Astrocyte of the spinal cord (primary cell): ENCODE measurements at regions not wholly inside any gene's neighbourhood (a gene's known extent, or its start where the extent isn't known, plus 50 kb on each side); places are given as distances from the start of the nearest gene placed in this dataset.

Experiments
- DNase-seq: peaks from one replicate; pipeline ENCODE4 v3.0.0; 2011; ENCODE audit warnings: low read depth, low spot score
- H3K4me3 ChIP-seq: 2 replicates; pipeline ENCODE4 v1.5.1; 2011; ENCODE audit warnings: low read depth, mild to moderate bottlenecking, low read length, moderate library complexity
- CTCF ChIP-seq: IDR thresholded peaks from 2 replicates; pipeline ENCODE4 v1.5.1; 2012; ENCODE audit warnings: low read depth, mild to moderate bottlenecking, low read length, inconsistent platforms
- in situ Hi-C: cut with HindIII; loops from 2 replicates; pipeline ENCODE4 v1.10.0; 2017; ENCODE audit warnings: low sequenced_read_pairs

- no peak overlapping the region for H3K4me3 ChIP-seq
- TF ChIP-seq CTCF = no peak
- DNase-seq = no peak
- in situ Hi-C loops = no loop called here
Measured at GRCh38 chr16:87196231-87196630, 121.0 kb downstream of the C16orf95 start.

GRCh38 chr16:87196661-87197060 lies 120.5 kb downstream of the C16orf95 start:
- H3K4me3 ChIP-seq = no peak overlapping the region
- DNase-seq = no peak
- no peak for TF ChIP-seq CTCF
- in situ Hi-C loops = no loop called here

- in situ Hi-C loops = no loop called here
- no peak for DNase-seq
- H3K4me3 ChIP-seq = no peak overlapping the region
- TF ChIP-seq CTCF = no peak
Measured at GRCh38 chr16:87198328-87198832, 118.8 kb downstream of the C16orf95 start.

GRCh38 chr16:87198881-87199280 lies 118.3 kb downstream of the C16orf95 start:
- H3K4me3 ChIP-seq = no peak overlapping the region
- DNase-seq = no peak
- in situ Hi-C loops = no loop called here
- TF ChIP-seq CTCF = no peak

DNA sequence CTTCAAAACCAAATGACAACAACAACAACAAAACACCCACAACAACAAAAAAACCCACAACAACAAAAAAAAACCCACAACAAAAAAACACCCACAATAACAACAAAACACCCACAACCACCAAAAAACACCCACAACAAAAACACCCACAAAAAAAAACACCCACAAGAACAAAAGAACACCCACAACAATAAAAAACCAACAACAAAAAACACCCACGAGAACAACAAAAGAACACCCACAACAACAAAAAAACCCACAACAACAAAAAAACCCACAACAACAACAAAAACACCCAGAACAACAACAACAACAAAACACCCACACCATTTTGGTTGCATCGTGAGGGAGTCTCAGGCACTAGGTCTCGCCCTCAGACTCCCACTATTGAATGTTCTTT lies 117.8 kb downstream of the C16orf95 start:
- in situ Hi-C loops = no loop called here
- DNase-seq = no peak
- H3K4me3 ChIP-seq = no peak overlapping the region
- TF ChIP-seq CTCF = no peak

DNA sequence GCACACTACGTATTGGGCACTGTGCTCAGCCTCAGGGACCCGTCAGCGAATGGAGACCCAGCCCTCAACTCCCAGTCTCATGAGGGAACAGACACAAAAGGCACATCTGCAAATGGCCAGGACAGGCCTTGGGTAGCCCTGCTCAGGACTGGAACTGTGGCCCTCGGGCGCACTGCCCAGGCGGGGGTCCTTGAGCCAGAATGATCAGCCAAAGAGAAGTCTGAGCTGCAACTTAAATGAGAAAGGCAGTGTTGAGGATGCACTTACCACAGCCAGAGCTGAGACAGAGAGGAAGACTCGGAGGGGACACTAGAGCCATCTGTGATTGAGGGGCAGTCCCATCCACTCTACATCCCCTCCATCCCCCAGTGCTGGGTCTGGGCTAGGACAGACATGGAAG lies 117.3 kb downstream of the C16orf95 start:
- DNase-seq = no peak
- no peak overlapping the region for H3K4me3 ChIP-seq
- in situ Hi-C loops = no loop called here
- no peak for TF ChIP-seq CTCF

DNA sequence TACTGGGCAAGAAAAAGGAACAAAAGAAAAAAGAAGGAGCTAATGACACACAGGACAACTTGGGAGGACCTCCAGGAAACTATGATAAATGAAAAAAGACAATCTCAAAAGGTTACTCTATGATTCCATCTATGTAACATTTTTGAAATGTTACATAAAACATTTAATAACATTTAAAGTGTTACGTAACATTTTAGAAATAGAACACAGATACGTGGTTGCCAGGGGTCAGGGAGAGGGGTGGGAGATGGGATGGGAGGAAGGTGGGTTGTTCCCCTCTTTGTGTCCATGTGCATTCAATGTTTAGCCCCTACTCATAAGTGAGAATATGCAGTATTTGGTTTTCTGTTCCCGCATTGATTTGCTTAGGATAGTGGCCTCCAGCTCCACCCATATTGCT lies 116.6 kb downstream of the C16orf95 start:
- TF ChIP-seq CTCF = no peak
- H3K4me3 ChIP-seq = no peak overlapping the region
- DNase-seq = no peak
- in situ Hi-C loops = no loop called here
